ENCODE measurements at regions not wholly inside any gene's neighbourhood (a gene's known extent, or its start where the extent isn't known, plus 50 kb on each side); places are given as distances from the start of the nearest gene placed in this dataset.

- Histone ChIP-seq H3K4me3 (no peak overlapping the region), H3K4me1 (ENCODE audit: insufficient read depth) (no peaks in the 10 kb centered on the region), H3K36me3 (no peaks in the 10 kb centered on the region), H3K9me3 (no peaks in the 10 kb centered on the region), H3K27me3 (no peaks in the 10 kb centered on the region), H3K27ac (no peak overlapping the region)
- 53 to 66% (median 59%) methylated on average over 5 of the region's 5 CpGs for WGBS, 3 donors
- no peak for DNase-seq
- intact Hi-C loops (cut with DNase I) = no loop called here
- TF ChIP-seq CTCF (IDR thresholded peaks at IDR 0.05) (no peak), POLR2A (IDR thresholded peaks at IDR 0.05) (no peak), EP300 (IDR thresholded peaks at IDR 0.05) (no peak)
These were observed 73.9 kb upstream of the IRF2 start for GRCh38 chr4:184548316-184548647.

GRCh38 chr4:184544788-184545409 is 70.5 kb upstream of the IRF2 start:
- 73 to 80% (median 75%) methylated on average over 4 of the region's 4 CpGs for WGBS, 3 donors
- no peak for DNase-seq
- Histone ChIP-seq H3K4me1 (ENCODE audit: insufficient read depth) (no peaks in the 10 kb centered on the region), H3K27ac (no peak overlapping the region), H3K9me3 (no peaks in the 10 kb centered on the region), H3K36me3 (no peaks in the 10 kb centered on the region), H3K27me3 (no peaks in the 10 kb centered on the region), H3K4me3 (no peak overlapping the region)
- intact Hi-C loops (cut with DNase I) = no loop called here
- no peak for TF ChIP-seq EP300 (IDR thresholded peaks at IDR 0.05)
- TF ChIP-seq CTCF (IDR thresholded peaks at IDR 0.05) = no peak
- no peak for TF ChIP-seq POLR2A (IDR thresholded peaks at IDR 0.05)

GRCh38 chr4:184541907-184542306 is 67.6 kb upstream of the IRF2 start:
- H3K4me3 ChIP-seq = no peak overlapping the region
- no peak overlapping the region for H3K27ac ChIP-seq
- no peaks in the 10 kb centered on the region for H3K4me1 ChIP-seq (ENCODE audit: insufficient read depth)
- no peaks in the 10 kb centered on the region for H3K27me3 ChIP-seq
- no peak for DNase-seq
- H3K36me3 ChIP-seq = no peaks in the 10 kb centered on the region
- H3K9me3 ChIP-seq = no peaks in the 10 kb centered on the region
- WGBS, 3 donors = 86 to 92% (median 87%) methylated on average over 5 of the region's 5 CpGs
- intact Hi-C loops (cut with DNase I) = no loop called here
- TF ChIP-seq POLR2A (IDR thresholded peaks at IDR 0.05) (no peak), EP300 (IDR thresholded peaks at IDR 0.05) (no peak), CTCF (IDR thresholded peaks at IDR 0.05) (no peak)

- intact Hi-C loops (cut with DNase I) = no loop called here
These were observed 66.0 kb upstream of the IRF2 start for GRCh38 chr4:184540307-184540706.

More at GRCh38 chr4:184540307-184540706, 66.0 kb upstream of the IRF2 start:
- H3K4me1 ChIP-seq (ENCODE audit: insufficient read depth) = peaks cover 6% of the 10 kb centered on the region
- no peak overlapping the region for H3K27ac ChIP-seq
- H3K9me3 ChIP-seq = no peaks in the 10 kb centered on the region
- H3K36me3 ChIP-seq = no peaks in the 10 kb centered on the region
- no peaks in the 10 kb centered on the region for H3K27me3 ChIP-seq
- TF ChIP-seq POLR2A (IDR thresholded peaks at IDR 0.05) (no peak), CTCF (IDR thresholded peaks at IDR 0.05) (no peak), EP300 (IDR thresholded peaks at IDR 0.05) (no peak)
- no peak for DNase-seq
- 86 to 94% (median 93%) methylated on average over 1 of the region's 1 CpG for WGBS, 3 donors
- no peak overlapping the region for H3K4me3 ChIP-seq
